ENCODE measurements at regions not wholly inside any gene's neighbourhood (a gene's known extent, or its start where the extent isn't known, plus 50 kb on each side); places are given as distances from the start of the nearest gene placed in this dataset.

DNA sequence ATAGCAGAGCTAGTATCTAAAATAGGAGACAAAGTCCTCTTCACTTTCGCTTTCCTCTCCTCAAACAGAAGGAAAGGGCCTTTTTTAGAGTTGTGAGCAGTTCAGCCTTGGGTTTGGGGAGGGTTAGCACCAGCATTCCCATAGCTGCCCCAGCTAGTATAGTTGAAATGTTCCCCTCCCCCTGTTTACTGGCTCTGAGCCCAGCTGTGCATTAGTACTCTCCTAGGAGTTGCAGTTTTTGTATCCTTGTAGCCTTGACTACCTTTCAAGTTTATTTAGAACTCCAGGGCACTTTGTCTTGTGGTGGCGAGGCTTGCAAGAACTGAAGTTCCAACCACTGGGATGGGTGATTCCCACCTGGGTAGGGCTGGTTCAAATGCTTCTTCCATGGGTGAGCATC lies 245.1 kb upstream of the NAALADL2 start:
- no peak overlapping the region for H3K4me3 ChIP-seq (ENCODE audit: low read length)
- peak; percentile 8 for DNase-seq (ENCODE audit: low read depth)
- TF ChIP-seq, protein P1, sequence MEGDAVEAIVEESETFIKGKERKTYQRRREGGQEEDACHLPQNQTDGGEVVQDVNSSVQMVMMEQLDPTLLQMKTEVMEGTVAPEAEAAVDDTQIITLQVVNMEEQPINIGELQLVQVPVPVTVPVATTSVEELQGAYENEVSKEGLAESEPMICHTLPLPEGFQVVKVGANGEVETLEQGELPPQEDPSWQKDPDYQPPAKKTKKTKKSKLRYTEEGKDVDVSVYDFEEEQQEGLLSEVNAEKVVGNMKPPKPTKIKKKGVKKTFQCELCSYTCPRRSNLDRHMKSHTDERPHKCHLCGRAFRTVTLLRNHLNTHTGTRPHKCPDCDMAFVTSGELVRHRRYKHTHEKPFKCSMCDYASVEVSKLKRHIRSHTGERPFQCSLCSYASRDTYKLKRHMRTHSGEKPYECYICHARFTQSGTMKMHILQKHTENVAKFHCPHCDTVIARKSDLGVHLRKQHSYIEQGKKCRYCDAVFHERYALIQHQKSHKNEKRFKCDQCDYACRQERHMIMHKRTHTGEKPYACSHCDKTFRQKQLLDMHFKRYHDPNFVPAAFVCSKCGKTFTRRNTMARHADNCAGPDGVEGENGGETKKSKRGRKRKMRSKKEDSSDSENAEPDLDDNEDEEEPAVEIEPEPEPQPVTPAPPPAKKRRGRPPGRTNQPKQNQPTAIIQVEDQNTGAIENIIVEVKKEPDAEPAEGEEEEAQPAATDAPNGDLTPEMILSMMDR (conservative IDR thresholded peaks at IDR 0.05; ENCODE audit: low read depth, low read length): no peak

DNA sequence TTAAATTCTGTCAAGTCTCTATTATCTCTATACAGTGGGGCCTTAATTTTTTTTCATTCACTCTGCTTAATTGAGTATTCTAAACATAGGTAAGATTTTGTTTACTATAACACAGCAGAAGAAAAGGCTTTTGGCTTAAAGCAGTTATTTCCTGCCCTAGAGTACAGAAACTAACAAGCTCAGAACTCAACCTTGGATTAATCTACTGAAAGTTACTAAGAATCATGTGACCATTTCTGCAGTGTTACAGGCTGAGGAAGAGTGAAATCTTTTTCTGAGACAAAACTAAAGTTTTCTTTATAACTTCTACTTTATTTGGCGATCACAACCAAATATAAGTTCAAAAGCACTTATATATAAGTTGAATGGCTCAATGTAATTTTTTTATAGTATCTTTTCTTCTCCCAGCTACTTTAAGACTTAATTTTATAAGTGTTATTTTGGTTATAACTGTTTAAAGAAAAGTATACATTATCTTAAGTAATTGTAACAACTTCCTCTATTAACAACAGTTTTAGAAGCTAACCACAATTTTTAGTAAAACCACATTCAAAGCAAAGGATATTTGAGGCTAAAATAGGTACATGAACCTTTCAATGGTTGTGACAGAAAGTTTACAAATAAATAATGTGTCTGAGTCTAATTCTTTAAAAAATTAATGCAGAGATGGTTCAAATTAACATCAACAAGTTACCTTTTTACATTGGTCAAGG lies 240.6 kb upstream of the NAALADL2 start:
- H3K4me3 ChIP-seq (ENCODE audit: low read length): no peak overlapping the region
- TF ChIP-seq, protein P1 (conservative IDR thresholded peaks at IDR 0.05; ENCODE audit: low read depth, low read length): no peak
- DNase-seq (ENCODE audit: low read depth): peak; percentile 17

DNA sequence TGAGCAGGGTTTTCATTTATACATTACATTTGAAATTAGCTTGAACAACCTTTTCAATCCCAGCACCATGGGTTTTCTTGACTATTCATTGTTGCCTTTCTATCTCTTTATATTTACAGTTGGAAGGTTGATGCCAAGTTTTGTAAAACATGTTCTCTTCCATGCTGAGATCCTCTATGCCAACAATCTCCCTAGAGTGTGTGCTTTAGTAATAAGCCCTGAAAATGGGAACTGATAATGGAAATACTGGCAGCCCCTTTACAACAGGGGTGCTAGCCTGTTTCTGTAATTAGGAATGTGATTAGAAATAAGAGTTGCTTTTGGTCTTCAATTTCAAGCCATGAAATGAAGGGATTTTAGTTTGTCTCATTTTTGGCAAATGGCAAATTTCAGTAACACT lies 239.9 kb upstream of the NAALADL2 start:
- no peak for DNase-seq (ENCODE audit: low read depth)
- TF ChIP-seq, protein P1 (conservative IDR thresholded peaks at IDR 0.05; ENCODE audit: low read depth, low read length): no peak
- H3K4me3 ChIP-seq (ENCODE audit: low read length): no peak overlapping the region

DNA sequence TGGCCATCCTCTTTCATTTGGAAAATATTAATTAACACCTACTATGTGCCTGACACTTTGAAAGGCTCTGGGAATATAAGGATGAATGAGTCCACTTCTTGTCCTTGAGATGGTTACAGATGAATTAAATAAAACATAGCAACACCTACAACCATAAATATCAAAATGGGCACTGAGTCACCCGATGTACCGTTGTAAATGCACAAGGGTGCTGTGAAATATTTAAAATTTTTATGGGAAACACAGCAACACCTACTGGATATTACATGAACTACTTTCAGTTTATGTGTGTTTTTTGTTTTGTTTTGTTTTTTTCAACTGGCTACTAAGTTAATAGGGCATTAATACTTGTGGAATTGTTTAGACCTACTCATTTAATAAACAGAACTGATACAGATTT lies 239.0 kb upstream of the NAALADL2 start:
- no peak overlapping the region for H3K4me3 ChIP-seq (ENCODE audit: low read length)
- TF ChIP-seq, protein P1 (conservative IDR thresholded peaks at IDR 0.05; ENCODE audit: low read depth, low read length): peak; percentile 12
- no peak for DNase-seq (ENCODE audit: low read depth)

DNA sequence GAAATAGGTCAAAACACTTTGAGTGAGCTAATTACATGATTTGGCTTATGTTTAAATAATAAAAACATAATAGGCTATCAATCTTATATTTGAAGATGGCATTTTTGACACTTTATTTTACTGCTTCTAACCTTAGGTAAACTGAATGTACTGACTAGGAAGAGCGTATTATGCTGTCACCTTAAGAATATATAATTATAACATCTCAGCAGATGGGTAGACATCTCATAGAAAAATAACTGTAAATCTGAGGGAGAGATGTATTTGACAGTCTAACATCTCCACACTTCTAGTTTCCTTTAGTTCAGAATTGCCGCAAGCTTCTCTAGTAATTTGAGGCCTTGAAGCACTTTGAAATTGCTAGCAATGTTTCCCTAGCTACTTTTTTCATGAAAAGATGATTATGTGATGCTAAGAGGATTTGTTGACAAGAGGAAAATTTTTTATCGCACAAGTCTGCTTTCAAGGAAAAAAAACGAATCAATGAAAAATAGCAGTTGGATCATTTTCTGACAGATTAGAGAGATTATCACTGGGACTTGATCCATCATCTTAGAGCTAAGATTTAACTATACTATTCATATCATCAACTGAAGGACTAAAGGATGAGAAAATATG lies 238.2 kb upstream of the NAALADL2 start:
- TF ChIP-seq, protein P1 (conservative IDR thresholded peaks at IDR 0.05; ENCODE audit: low read depth, low read length): no peak
- DNase-seq (ENCODE audit: low read depth): no peak
- H3K4me3 ChIP-seq (ENCODE audit: low read length): no peak overlapping the region

DNA sequence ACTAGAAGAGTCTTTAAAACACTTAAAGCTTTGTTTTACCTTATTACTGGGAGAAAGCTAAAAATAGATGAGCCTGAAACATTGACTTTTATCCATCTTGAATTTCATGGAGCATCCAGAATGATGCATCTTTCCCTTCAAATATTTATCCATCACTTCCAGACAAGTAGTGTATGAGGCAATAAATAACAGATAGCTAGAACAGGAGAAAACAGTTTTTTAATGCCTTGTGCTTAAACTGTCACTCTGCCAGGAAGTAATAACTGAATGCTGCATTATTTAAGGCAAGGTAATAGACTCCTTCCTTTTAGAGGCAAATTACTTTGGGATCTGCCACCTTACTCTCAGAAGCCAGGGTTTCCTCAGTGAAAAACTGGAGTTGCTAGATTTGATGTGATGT lies 225.8 kb upstream of the NAALADL2 start:
- no peak for DNase-seq (ENCODE audit: low read depth)
- no peak overlapping the region for H3K4me3 ChIP-seq (ENCODE audit: low read length)
- TF ChIP-seq, protein P1 (conservative IDR thresholded peaks at IDR 0.05; ENCODE audit: low read depth, low read length): no peak

DNA sequence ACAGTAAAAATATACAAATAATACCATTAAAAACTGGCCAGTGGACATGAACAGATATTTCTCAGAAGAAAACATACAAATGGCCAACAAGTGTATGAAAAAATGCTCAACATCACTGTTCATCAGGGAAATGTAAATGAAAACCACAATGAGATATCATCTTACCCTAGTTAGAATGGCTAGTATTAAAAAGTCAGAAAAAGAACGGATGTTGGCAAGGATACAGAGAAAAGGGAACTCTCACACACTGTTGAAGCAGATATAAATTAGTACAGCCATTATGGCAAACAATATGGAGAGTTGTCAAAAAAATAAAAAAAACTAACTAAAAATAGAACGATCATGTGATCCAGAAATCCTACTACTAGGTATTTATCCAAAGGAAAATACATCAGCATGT lies 222.7 kb upstream of the NAALADL2 start:
- TF ChIP-seq, protein P1 (conservative IDR thresholded peaks at IDR 0.05; ENCODE audit: low read depth, low read length): no peak
- no peak for DNase-seq (ENCODE audit: low read depth)

More for the DNA sequence above, 222.7 kb upstream of the NAALADL2 start:
- H3K4me3 ChIP-seq (ENCODE audit: low read length): no peak overlapping the region

Data from retinal pigment epithelial cell (primary cell).